ENCODE measurements at regions not wholly inside any gene's neighbourhood (a gene's known extent, or its start where the extent isn't known, plus 50 kb on each side); places are given as distances from the start of the nearest gene placed in this dataset.

GRCh38 chr15:36409819-36410218, 169.6 kb upstream of the CDIN1 start:
- no peak overlapping the region for H3K4me3 ChIP-seq
- peaks cover 0 to 4% (median 0%) of the 10 kb centered on the region in 3 donors for H3K4me1 ChIP-seq
- no peaks in the 10 kb centered on the region for H3K9me3 ChIP-seq
- 89 to 98% methylated on average over 5 to 6 of the region's 6 CpGs for WGBS, 2 donors (ENCODE audit: low coverage in 1 of 2)
- H3K27ac ChIP-seq: no peak overlapping the region
- TF ChIP-seq CTCF (IDR thresholded peaks at IDR 0.05) (no peak), POLR2A (IDR thresholded peaks at IDR 0.05) (no peak), EP300 (IDR thresholded peaks at IDR 0.05) (no peak)
- H3K27me3 ChIP-seq: no peaks in the 10 kb centered on the region
- no peaks in the 10 kb centered on the region for H3K36me3 ChIP-seq
- no peak for ATAC-seq

- Histone ChIP-seq H3K36me3 (no peaks in the 10 kb centered on the region), H3K27ac (no peak overlapping the region), H3K9me3 (no peaks in the 10 kb centered on the region), H3K27me3 (no peaks in the 10 kb centered on the region), H3K4me1 (no peaks in the 10 kb centered on the region), H3K4me3 (no peak overlapping the region)
- 85 to 90% methylated on average over 5 of the region's 5 CpGs for WGBS, 2 donors (ENCODE audit: low coverage in 1 of 2)
- no peak for TF ChIP-seq POLR2A (IDR thresholded peaks at IDR 0.05)
- no peak for TF ChIP-seq CTCF (IDR thresholded peaks at IDR 0.05)
- TF ChIP-seq EP300 (IDR thresholded peaks at IDR 0.05): no peak
- no peak for TF ChIP-seq POLR2AphosphoS5 (IDR thresholded peaks at IDR 0.05)
- no peak for ATAC-seq
Measured at GRCh38 chr15:36414670-36415069, 164.8 kb upstream of the CDIN1 start.

GRCh38 chr15:36415643-36416042, 163.8 kb upstream of the CDIN1 start:
- TF ChIP-seq EP300 (IDR thresholded peaks at IDR 0.05) (no peak), POLR2AphosphoS5 (IDR thresholded peaks at IDR 0.05) (no peak), CTCF (IDR thresholded peaks at IDR 0.05) (no peak), POLR2A (IDR thresholded peaks at IDR 0.05) (no peak)
- no peaks in the 10 kb centered on the region for H3K36me3 ChIP-seq
- no peaks in the 10 kb centered on the region for H3K27me3 ChIP-seq
- H3K9me3 ChIP-seq: no peaks in the 10 kb centered on the region
- 78 to 80% methylated on average over 1 of the region's 1 CpG for WGBS, 2 donors (ENCODE audit: low coverage in 1 of 2)
- H3K4me3 ChIP-seq: no peak overlapping the region
- no peak for ATAC-seq
- no peak overlapping the region for H3K27ac ChIP-seq
- H3K4me1 ChIP-seq: no peaks in the 10 kb centered on the region

- 94% methylated on average over 2 of the region's 2 CpGs for WGBS, 2 donors (ENCODE audit: low coverage in 1 of 2)
- Histone ChIP-seq H3K4me1 (no peaks in the 10 kb centered on the region), H3K36me3 (no peaks in the 10 kb centered on the region), H3K9me3 (peaks cover 0 to 13% (median 0%) of the 10 kb centered on the region in 3 donors), H3K27ac (no peak overlapping the region), H3K27me3 (no peaks in the 10 kb centered on the region), H3K4me3 (no peak overlapping the region)
- TF ChIP-seq CTCF (IDR thresholded peaks at IDR 0.05): no peak
- no peak for TF ChIP-seq POLR2A (IDR thresholded peaks at IDR 0.05)
- TF ChIP-seq EP300 (IDR thresholded peaks at IDR 0.05): no peak
- no peak for ATAC-seq
Measured at GRCh38 chr15:36422631-36423030, 156.8 kb upstream of the CDIN1 start.

- no peak for TF ChIP-seq CTCF (IDR thresholded peaks at IDR 0.05)
- no peak for TF ChIP-seq EP300 (IDR thresholded peaks at IDR 0.05)
- no peak for TF ChIP-seq POLR2AphosphoS5 (IDR thresholded peaks at IDR 0.05)
- no peak for TF ChIP-seq POLR2A (IDR thresholded peaks at IDR 0.05)
- no peak overlapping the region for H3K27ac ChIP-seq
- ATAC-seq: no peak
- no peaks in the 10 kb centered on the region for H3K36me3 ChIP-seq
- WGBS, 2 donors (ENCODE audit: low coverage in 1 of 2): 85 to 95% methylated on average over 3 to 4 of the region's 4 CpGs
- H3K4me3 ChIP-seq: no peak overlapping the region
- peaks cover 0 to 9% (median 0%) of the 10 kb centered on the region in 3 donors for H3K9me3 ChIP-seq
- no peaks in the 10 kb centered on the region for H3K27me3 ChIP-seq
- no peaks in the 10 kb centered on the region for H3K4me1 ChIP-seq
Measured at GRCh38 chr15:36426691-36427090, 152.7 kb upstream of the CDIN1 start.

All from gastroesophageal sphincter (tissue), 4 donors.